ENCODE measurements at regions not wholly inside any gene's neighbourhood (a gene's known extent, or its start where the extent isn't known, plus 50 kb on each side); places are given as distances from the start of the nearest gene placed in this dataset.

DNA sequence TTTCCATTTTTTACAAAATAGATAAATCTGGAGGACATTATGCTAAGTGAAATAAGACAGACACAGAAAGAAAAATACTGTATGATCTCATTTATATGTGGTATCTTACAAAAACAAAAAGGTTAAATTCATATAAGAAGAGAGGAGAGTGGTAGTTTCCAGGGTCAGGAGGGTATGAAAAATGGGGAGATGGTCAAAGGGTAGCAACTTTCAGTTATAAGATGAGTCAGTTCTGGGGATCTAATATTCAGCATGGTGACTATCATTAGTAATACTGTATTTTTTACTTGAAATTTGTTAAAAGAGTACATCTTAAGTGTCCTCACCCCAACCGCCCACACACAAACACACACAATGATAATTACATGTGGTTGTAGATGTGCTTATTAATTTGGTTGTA lies 1250.1 kb downstream of the SORCS1 start:
- no peaks in the 10 kb centered on the region for H4K20me1 ChIP-seq (ENCODE audit: insufficient read depth, low read length)
- CTCF ChIA-PET (ENCODE audit: unreplicated experiment) = no interaction called here
- POLR2A ChIA-PET = interaction anchor here (0.5 kb wide), 1 partner anchor 10 kb away, joined by 3 read pairs; no protein-coding TSS in a partner anchor

DNA sequence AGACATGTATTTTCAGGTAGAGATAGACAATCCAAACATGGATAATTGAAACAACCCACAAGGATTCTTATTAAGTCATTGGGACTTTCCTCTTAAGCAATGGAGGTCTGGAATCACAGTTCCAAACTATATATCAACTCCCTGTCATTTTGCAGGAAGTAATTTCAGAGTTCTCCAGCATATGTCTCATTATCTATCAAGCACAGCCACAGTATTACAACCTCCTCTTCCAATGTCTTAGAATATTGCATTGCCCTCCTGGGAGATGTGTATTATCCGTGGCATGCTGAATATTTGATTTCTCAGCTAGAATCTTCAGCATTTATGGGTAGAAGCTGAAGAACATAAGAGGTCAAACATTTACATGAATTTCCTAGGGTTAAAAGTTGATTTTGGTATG lies 1255.8 kb downstream of the SORCS1 start:
- BruUV-seq (replicated peaks) = no TSS peak
- Histone ChIP-seq H3K4me2 (ENCODE audit: low read length) (no peak overlapping the region), H3K27ac (ENCODE audit: low read depth, low read length, poor library complexity, severe bottlenecking) (no peak overlapping the region), H3K4me3 (ENCODE audit: low read depth, low read length, poor library complexity, severe bottlenecking) (no peak overlapping the region), H3K4me1 (ENCODE audit: insufficient read depth, low read length, poor library complexity, severe bottlenecking) (no peaks in the 10 kb centered on the region), H4K20me1 (ENCODE audit: insufficient read depth, low read length) (no peaks in the 10 kb centered on the region), H3K9me3 (ENCODE audit: low read length) (no peaks in the 10 kb centered on the region), H3K9me2 (ENCODE audit: insufficient read depth, low read length) (no peaks in the 10 kb centered on the region), H3K36me3 (ENCODE audit: insufficient read depth, low read length) (no peaks in the 10 kb centered on the region), H3K79me2 (ENCODE audit: insufficient read depth, low read depth, low read length) (no peaks in the 10 kb centered on the region), H2AFZ (ENCODE audit: low read length) (no peak overlapping the region)
- ChIA-PET POLR2A (no interaction called here), CTCF (ENCODE audit: unreplicated experiment) (no interaction called here)
- no peak for DNase-seq (ENCODE audit: low spot score)
- no peak for TF ChIP-seq EZH2phosphoT487 (IDR thresholded peaks at IDR 0.05; ENCODE audit: borderline replicate concordance, low read depth, low read length)
- TF ChIP-seq, protein P1, sequence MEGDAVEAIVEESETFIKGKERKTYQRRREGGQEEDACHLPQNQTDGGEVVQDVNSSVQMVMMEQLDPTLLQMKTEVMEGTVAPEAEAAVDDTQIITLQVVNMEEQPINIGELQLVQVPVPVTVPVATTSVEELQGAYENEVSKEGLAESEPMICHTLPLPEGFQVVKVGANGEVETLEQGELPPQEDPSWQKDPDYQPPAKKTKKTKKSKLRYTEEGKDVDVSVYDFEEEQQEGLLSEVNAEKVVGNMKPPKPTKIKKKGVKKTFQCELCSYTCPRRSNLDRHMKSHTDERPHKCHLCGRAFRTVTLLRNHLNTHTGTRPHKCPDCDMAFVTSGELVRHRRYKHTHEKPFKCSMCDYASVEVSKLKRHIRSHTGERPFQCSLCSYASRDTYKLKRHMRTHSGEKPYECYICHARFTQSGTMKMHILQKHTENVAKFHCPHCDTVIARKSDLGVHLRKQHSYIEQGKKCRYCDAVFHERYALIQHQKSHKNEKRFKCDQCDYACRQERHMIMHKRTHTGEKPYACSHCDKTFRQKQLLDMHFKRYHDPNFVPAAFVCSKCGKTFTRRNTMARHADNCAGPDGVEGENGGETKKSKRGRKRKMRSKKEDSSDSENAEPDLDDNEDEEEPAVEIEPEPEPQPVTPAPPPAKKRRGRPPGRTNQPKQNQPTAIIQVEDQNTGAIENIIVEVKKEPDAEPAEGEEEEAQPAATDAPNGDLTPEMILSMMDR (conservative IDR thresholded peaks at IDR 0.05; ENCODE audit: low read length) = no peak
- intact Hi-C loops (cut with micrococcal nuclease; ENCODE audit: unreplicated experiment) = no loop called here

More for the DNA sequence above, 1250.1 kb downstream of the SORCS1 start:
- H3K4me2 ChIP-seq (ENCODE audit: low read length) = no peak overlapping the region
- H3K27ac ChIP-seq (ENCODE audit: low read depth, low read length, poor library complexity, severe bottlenecking) = no peak overlapping the region
- H3K4me3 ChIP-seq (ENCODE audit: low read depth, low read length, poor library complexity, severe bottlenecking) = no peak overlapping the region
- intact Hi-C loops (cut with micrococcal nuclease; ENCODE audit: unreplicated experiment) = no loop called here
- no peaks in the 10 kb centered on the region for H3K4me1 ChIP-seq (ENCODE audit: insufficient read depth, low read length, poor library complexity, severe bottlenecking)
- H2AFZ ChIP-seq (ENCODE audit: low read length) = no peak overlapping the region
- H3K79me2 ChIP-seq (ENCODE audit: insufficient read depth, low read depth, low read length) = no peaks in the 10 kb centered on the region
- no peaks in the 10 kb centered on the region for H3K9me3 ChIP-seq (ENCODE audit: low read length)
- no peak for DNase-seq (ENCODE audit: low spot score)
- H3K9me2 ChIP-seq (ENCODE audit: insufficient read depth, low read length) = no peaks in the 10 kb centered on the region
- H3K36me3 ChIP-seq (ENCODE audit: insufficient read depth, low read length) = no peaks in the 10 kb centered on the region
- BruUV-seq (replicated peaks) = no TSS peak
- TF ChIP-seq, protein P1 (conservative IDR thresholded peaks at IDR 0.05; ENCODE audit: low read length) = no peak
- no peak for TF ChIP-seq EZH2phosphoT487 (IDR thresholded peaks at IDR 0.05; ENCODE audit: borderline replicate concordance, low read depth, low read length)

DNA sequence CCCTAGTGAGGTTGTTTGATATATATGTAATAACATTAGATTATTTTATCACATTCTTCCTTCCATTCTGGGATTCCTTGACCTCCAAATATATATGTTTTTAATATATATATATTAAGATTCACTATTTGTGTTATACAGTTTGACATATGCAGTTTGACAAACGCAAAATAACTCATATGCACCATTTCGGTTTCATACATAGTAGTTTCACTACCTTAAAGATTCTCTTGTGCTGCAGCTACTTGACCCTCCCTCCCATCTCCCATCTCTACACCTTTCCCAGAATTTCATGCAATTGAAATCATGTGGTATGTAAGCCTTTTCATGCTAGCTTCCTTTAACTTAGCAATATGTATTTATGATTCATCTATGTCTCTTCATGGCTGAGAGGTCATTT lies 1244.4 kb downstream of the SORCS3 start:
- Histone ChIP-seq H3K27ac (ENCODE audit: low read depth, low read length, poor library complexity, severe bottlenecking) (no peak overlapping the region), H3K4me2 (ENCODE audit: low read length) (no peak overlapping the region), H4K20me1 (ENCODE audit: insufficient read depth, low read length) (no peaks in the 10 kb centered on the region), H3K79me2 (ENCODE audit: insufficient read depth, low read depth, low read length) (no peaks in the 10 kb centered on the region), H3K9me3 (ENCODE audit: low read length) (no peaks in the 10 kb centered on the region), H2AFZ (ENCODE audit: low read length) (no peak overlapping the region), H3K4me1 (ENCODE audit: insufficient read depth, low read length, poor library complexity, severe bottlenecking) (no peaks in the 10 kb centered on the region), H3K36me3 (ENCODE audit: insufficient read depth, low read length) (no peaks in the 10 kb centered on the region), H3K9me2 (ENCODE audit: insufficient read depth, low read length) (no peaks in the 10 kb centered on the region), H3K4me3 (ENCODE audit: low read depth, low read length, poor library complexity, severe bottlenecking) (no peak overlapping the region)
- CTCF ChIA-PET (ENCODE audit: unreplicated experiment) = no interaction called here
- DNase-seq (ENCODE audit: low spot score) = no peak
- intact Hi-C loops (cut with micrococcal nuclease; ENCODE audit: unreplicated experiment) = no loop called here
- POLR2A ChIA-PET = no interaction called here
- TF ChIP-seq, protein P1 (conservative IDR thresholded peaks at IDR 0.05; ENCODE audit: low read length) = no peak
- TF ChIP-seq EZH2phosphoT487 (IDR thresholded peaks at IDR 0.05; ENCODE audit: borderline replicate concordance, low read depth, low read length) = no peak
- BruUV-seq (replicated peaks) = no TSS peak
